Natural killer cell (primary cell): ENCODE measurements at regions not wholly inside any gene's neighbourhood (a gene's known extent, or its start where the extent isn't known, plus 50 kb on each side); places are given as distances from the start of the nearest gene placed in this dataset.
"Not testable (repeated sequence)": the region's sequence is repeated elsewhere in the genome, so short reads cannot be mapped to it uniquely, and the experiment has no call there.

Source experiments
- ATAC-seq, 3 donors: fragments of 150-1000 bp in 2 of 3; fragments of 200-7000 bp in 1 of 3; cut with Tn5 transposase; 1 replicate in 1 of 3; 2 replicates in 2 of 3; pipeline ENCODE4 v1.10.0; 2021; ENCODE audit warnings: mild to moderate bottlenecking in 2 of 3, moderate library complexity in 2 of 3
- DNase-seq, 2 donors: peaks; one replicate each; pipeline versions ENCODE4 v3.0.0 to v3.0.0-alpha.2; 2013 to 2021; ENCODE audit warnings: mixed read lengths in 1 of 2
- H3K27ac ChIP-seq: one replicate; pipeline ENCODE4 v1.5.1; 2013; ENCODE audit warnings: mild to moderate bottlenecking, low read length
- H3K27me3 ChIP-seq: one replicate; pipeline ENCODE4 v1.6.1; 2013; ENCODE audit warnings: low read length; ENCODE audit not compliant: control insufficient read depth, insufficient read depth
- H3K36me3 ChIP-seq: one replicate; pipeline ENCODE4 v1.6.1; 2013; ENCODE audit warnings: low read length; ENCODE audit not compliant: control insufficient read depth, insufficient read depth
- H3K4me1 ChIP-seq: one replicate; pipeline ENCODE4 v1.6.1; 2013; ENCODE audit warnings: low read length; ENCODE audit not compliant: control insufficient read depth, insufficient read depth
- H3K4me3 ChIP-seq: one replicate; pipeline ENCODE4 v1.5.1; 2013; ENCODE audit warnings: low read length
- H3K9me3 ChIP-seq: one replicate; pipeline ENCODE4 v1.6.1; 2013; ENCODE audit warnings: low read length; ENCODE audit not compliant: control insufficient read depth, insufficient read depth
- H3K27ac Mint-ChIP-seq, 2 donors: one replicate each; pipeline ENCODE4 v1.8.0; 2022; ENCODE audit warnings: mild to moderate bottlenecking in 2 of 2, mixed read lengths in 2 of 2, moderate library complexity in 1 of 2
- H3K27me3 Mint-ChIP-seq, 2 donors: one replicate each; pipeline ENCODE4 v1.8.0; 2022; ENCODE audit warnings: low read depth in 2 of 2, mixed read lengths in 2 of 2
- H3K36me3 Mint-ChIP-seq: one replicate; pipeline ENCODE4 v1.8.0; 2022; ENCODE audit warnings: mixed read lengths
- H3K4me1 Mint-ChIP-seq, 2 donors: one replicate each; pipeline ENCODE4 v1.8.0; 2022; ENCODE audit warnings: mixed read lengths in 2 of 2
- H3K4me3 Mint-ChIP-seq: one replicate; pipeline ENCODE4 v1.8.0; 2022; ENCODE audit warnings: mild to moderate bottlenecking, moderate library complexity, mixed read lengths
- H3K9me3 Mint-ChIP-seq, 2 donors: one replicate each; pipeline ENCODE4 v1.8.0; 2022; ENCODE audit warnings: mixed read lengths in 2 of 2
- WGBS: methylation state at CpG from one replicate; pipeline ENCODE4 v1.1.7; 2013; ENCODE audit warnings: missing lambda C conversion rate; ENCODE audit not compliant: insufficient coverage; 5-methylcytosine and 5-hydroxymethylcytosine counted together
- intact Hi-C: fragments of 100-400 bp; cut with micrococcal nuclease; formaldehyde crosslinking; loops from one replicate; pipeline ENCODE4 v1.14.2; 2022
- TF ChIP-seq, protein P1 (sequence below): fragments of 200-600 bp; IDR thresholded peaks from one replicate; pipeline ENCODE4 v1.8.0; 2022; ENCODE audit warnings: antibody characterized with exemption

DNA sequence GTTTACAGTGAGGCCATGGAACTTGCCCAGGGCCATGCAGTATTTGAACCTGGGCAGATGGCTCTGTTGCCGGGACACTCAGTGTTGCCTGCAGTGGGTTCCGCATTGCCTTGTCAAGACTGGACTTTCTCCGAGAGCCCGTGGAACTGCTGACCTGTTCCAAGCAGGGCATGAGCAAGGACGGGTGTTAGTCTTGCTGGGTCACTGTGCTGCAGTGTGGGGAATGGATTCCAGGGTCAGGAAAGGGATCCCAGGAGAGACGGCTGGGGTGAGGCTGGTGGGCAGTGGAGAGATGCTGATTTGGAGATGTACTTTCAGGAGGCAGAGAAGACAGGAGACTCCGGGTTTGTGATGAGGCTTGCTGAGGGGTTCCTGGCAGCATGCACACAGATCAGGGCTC is 348.7 kb upstream of the HS6ST1 start:
- H3K27ac ChIP-seq = no peak overlapping the region
- H3K9me3 ChIP-seq = no peaks in the 10 kb centered on the region
- H3K9me3 Mint-ChIP-seq = no peaks in the 10 kb centered on the region
- intact Hi-C loops = no loop called here
- TF ChIP-seq, protein P1, sequence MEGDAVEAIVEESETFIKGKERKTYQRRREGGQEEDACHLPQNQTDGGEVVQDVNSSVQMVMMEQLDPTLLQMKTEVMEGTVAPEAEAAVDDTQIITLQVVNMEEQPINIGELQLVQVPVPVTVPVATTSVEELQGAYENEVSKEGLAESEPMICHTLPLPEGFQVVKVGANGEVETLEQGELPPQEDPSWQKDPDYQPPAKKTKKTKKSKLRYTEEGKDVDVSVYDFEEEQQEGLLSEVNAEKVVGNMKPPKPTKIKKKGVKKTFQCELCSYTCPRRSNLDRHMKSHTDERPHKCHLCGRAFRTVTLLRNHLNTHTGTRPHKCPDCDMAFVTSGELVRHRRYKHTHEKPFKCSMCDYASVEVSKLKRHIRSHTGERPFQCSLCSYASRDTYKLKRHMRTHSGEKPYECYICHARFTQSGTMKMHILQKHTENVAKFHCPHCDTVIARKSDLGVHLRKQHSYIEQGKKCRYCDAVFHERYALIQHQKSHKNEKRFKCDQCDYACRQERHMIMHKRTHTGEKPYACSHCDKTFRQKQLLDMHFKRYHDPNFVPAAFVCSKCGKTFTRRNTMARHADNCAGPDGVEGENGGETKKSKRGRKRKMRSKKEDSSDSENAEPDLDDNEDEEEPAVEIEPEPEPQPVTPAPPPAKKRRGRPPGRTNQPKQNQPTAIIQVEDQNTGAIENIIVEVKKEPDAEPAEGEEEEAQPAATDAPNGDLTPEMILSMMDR = no peak
- ATAC-seq (no peak), DNase-seq (no peak)
- H3K27me3 Mint-ChIP-seq = peaks cover 0 to 3% of the 10 kb centered on the region in 2 donors
- H3K27me3 ChIP-seq = no peaks in the 10 kb centered on the region
- no peaks in the 10 kb centered on the region for H3K36me3 Mint-ChIP-seq
- WGBS = 90% methylated on average over 7 of the region's 7 CpGs
- H3K4me3 ChIP-seq = no peak overlapping the region
- H3K4me3 Mint-ChIP-seq = no peak overlapping the region
- no peaks in the 10 kb centered on the region for H3K36me3 ChIP-seq
- no peak overlapping the region for H3K27ac Mint-ChIP-seq
- no peaks in the 10 kb centered on the region for H3K4me1 ChIP-seq
- no peaks in the 10 kb centered on the region for H3K4me1 Mint-ChIP-seq

DNA sequence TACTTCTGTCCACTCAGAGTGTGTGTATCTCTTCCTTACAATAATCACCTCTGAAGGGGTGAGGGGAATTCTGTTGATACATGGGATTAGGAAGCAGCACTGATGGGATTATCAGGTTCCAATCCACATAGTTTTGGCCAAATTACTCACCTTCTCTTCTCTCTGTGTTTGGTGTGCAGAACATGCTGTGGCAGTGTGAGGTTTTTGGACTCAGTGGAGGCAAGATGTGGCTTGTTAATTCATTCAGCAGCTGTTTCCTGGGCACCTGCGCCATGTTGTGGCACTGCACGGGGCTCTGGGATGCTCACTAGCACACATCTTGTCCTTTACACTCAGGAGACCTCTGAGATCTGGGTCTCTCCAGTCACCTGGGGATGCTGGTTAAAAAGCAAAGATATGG is 350.3 kb upstream of the HS6ST1 start:
- Histone ChIP-seq H3K27me3 (no peaks in the 10 kb centered on the region), H3K4me3 (no peak overlapping the region), H3K9me3 (no peaks in the 10 kb centered on the region), H3K36me3 (no peaks in the 10 kb centered on the region), H3K27ac (no peak overlapping the region), H3K4me1 (no peaks in the 10 kb centered on the region)
- no peaks in the 10 kb centered on the region for H3K9me3 Mint-ChIP-seq
- no peak overlapping the region for H3K4me3 Mint-ChIP-seq
- no peak for ATAC-seq
- H3K27me3 Mint-ChIP-seq = no peaks in the 10 kb centered on the region
- intact Hi-C loops = no loop called here
- TF ChIP-seq, protein P1 = no peak
- H3K27ac Mint-ChIP-seq = no peak overlapping the region
- WGBS = 42% methylated on average over 2 of the region's 2 CpGs
- H3K36me3 Mint-ChIP-seq = no peaks in the 10 kb centered on the region
- no peak for DNase-seq
- H3K4me1 Mint-ChIP-seq = no peaks in the 10 kb centered on the region

- no peaks in the 10 kb centered on the region for H3K4me1 Mint-ChIP-seq
These were observed 351.4 kb upstream of the HS6ST1 start for GRCh38 chr2:128670066-128670465.

DNA sequence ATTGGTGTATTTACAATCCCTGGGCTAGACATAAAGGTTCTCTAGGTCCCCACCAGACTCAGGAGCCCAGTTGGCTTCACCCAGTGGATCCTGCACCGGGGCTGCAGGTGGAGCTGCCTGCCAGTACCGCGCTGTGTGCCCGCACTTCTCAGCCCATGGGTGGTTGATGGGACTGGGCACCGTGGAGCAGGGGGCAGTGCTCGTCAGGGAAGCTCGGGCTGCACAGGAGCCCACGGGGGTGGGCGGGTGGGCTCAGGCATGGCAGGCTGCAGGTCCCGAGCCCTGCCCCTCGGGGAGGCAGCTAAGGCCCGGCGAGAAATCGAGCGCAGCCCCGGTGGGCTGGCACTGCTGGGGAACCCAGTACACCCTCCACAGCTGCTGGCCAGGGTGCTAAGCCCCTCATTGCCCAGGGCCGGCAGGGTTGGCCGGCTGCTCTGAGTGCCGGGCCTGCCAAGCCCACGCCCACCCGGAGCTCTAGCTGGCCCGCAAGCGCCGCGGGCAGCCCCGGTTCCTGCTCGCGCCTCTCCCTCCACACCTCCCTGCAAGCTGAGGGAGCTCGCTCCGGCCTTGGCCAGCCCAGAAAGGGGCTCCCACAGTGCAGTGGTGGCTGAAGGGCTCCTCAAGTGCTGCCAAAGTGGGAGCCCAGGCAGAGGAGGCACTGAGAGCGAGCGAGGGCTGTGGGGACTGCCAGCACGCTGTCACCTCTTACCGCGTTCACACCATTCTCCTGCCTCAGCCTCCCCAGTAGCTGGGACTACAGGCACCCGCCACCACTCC is 353.5 kb upstream of the HS6ST1 start:
- H3K4me1 Mint-ChIP-seq, H3K27me3 ChIP-seq, H3K36me3 Mint-ChIP-seq, ATAC-seq, H3K36me3 ChIP-seq, intact Hi-C loops, H3K9me3 ChIP-seq, H3K4me1 ChIP-seq, H3K4me3 Mint-ChIP-seq, H3K27ac Mint-ChIP-seq, H3K9me3 Mint-ChIP-seq, H3K4me3 ChIP-seq, H3K27ac ChIP-seq, H3K27me3 Mint-ChIP-seq, DNase-seq: not testable (repeated sequence)
- 97% methylated on average over 35 of the region's 36 CpGs for WGBS

More at GRCh38 chr2:128670066-128670465, 351.4 kb upstream of the HS6ST1 start:
- ATAC-seq = no peak
- TF ChIP-seq, protein P1 = no peak
- no peaks in the 10 kb centered on the region for H3K27me3 Mint-ChIP-seq
- H3K9me3 Mint-ChIP-seq = no peaks in the 10 kb centered on the region
- Histone ChIP-seq H3K27ac (no peak overlapping the region), H3K4me1 (no peaks in the 10 kb centered on the region), H3K9me3 (no peaks in the 10 kb centered on the region), H3K27me3 (no peaks in the 10 kb centered on the region), H3K36me3 (no peaks in the 10 kb centered on the region), H3K4me3 (no peak overlapping the region)
- no peak overlapping the region for H3K4me3 Mint-ChIP-seq
- WGBS = 100% methylated on average over 1 of the region's 1 CpG
- no peaks in the 10 kb centered on the region for H3K36me3 Mint-ChIP-seq
- intact Hi-C loops = no loop called here
- no peak for DNase-seq
- H3K27ac Mint-ChIP-seq = no peak overlapping the region

- DNase-seq, ATAC-seq, H3K4me1 ChIP-seq, H3K4me1 Mint-ChIP-seq, H3K27ac ChIP-seq, intact Hi-C loops, H3K36me3 ChIP-seq, H3K27me3 Mint-ChIP-seq, H3K4me3 Mint-ChIP-seq, H3K9me3 Mint-ChIP-seq, H3K4me3 ChIP-seq, H3K27ac Mint-ChIP-seq, H3K36me3 Mint-ChIP-seq, H3K27me3 ChIP-seq, H3K9me3 ChIP-seq: not testable (repeated sequence)
- WGBS = 93% methylated on average over 10 of the region's 12 CpGs
These were observed 361.0 kb upstream of the HS6ST1 start for GRCh38 chr2:128679680-128680079.
